OCI-LY3 (cell line): ENCODE measurements at regions not wholly inside any gene's neighbourhood (a gene's known extent, or its start where the extent isn't known, plus 50 kb on each side); places are given as distances from the start of the nearest gene placed in this dataset.

ENCODE experiments used
- CTCF ChIP-seq: fragments of 200-600, 300-600 bp; sonication (generic); IDR thresholded peaks from 2 replicates; pipeline ENCODE4 v1.5.1; 2014; ENCODE audit warnings: antibody characterized with exemption, low read length, low read depth
- EZH2phosphoT487 ChIP-seq: fragments of 200-600 bp; shearing (Covaris generic); IDR thresholded peaks from 2 replicates; pipeline ENCODE4 v1.6.1; 2018; ENCODE audit warnings: antibody characterized with exemption, mixed run types, low read depth

- TF ChIP-seq CTCF (no peak), EZH2phosphoT487 (no peak)
Measured at GRCh38 chr7:125445836-125446235, 516.2 kb upstream of the POT1 start.
